NCI-H2107 (cell line): ENCODE measurements at regions not wholly inside any gene's neighbourhood (a gene's known extent, or its start where the extent isn't known, plus 50 kb on each side); places are given as distances from the start of the nearest gene placed in this dataset.
A peak's percentile ranks its signal among the peaks of the same experiment; 100 is the strongest.
"Not testable (repeated sequence)": the region's sequence is repeated elsewhere in the genome, so short reads cannot be mapped to it uniquely, and the experiment has no call there.

ENCODE experiments used
- DNase-seq: peaks from one replicate; lab custom pipeline; 2025; lab: John Stamatoyannopoulos, UW

DNA sequence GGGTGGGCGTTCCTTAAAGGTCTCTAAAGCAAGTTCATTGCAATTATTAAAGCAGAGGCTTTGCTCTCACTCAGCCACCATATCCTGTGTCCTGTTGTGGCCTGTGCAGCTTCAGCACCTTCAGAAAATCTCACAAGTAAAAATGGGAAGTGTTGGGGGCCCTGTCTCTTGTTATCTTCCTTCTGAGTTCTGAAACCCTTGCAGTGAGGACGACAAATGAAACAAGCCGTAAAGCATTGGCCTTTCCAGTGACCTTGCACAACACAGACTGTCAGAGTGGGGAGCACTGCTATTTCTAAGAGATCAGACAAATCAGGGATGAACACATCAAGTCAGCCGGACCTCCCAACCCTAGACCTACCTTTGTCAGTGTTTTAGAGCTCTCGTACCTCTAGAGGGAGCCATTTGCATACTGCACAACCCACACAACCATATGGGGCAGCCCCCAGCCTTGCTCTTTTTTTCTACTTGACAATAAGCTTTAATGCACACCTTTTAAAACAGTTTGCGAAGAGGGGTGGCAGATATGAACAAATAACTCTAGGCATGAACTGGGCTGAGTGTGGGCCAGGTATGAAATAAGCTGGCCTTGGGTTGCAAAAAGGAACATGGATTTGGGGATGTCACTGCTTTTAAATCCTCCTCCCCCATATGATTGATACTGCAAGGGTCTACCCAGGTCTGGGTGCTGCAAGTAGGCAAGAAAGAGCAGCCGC lies 89.8 kb downstream of the KATNIP start:
- peak; percentile 9 for DNase-seq

DNA sequence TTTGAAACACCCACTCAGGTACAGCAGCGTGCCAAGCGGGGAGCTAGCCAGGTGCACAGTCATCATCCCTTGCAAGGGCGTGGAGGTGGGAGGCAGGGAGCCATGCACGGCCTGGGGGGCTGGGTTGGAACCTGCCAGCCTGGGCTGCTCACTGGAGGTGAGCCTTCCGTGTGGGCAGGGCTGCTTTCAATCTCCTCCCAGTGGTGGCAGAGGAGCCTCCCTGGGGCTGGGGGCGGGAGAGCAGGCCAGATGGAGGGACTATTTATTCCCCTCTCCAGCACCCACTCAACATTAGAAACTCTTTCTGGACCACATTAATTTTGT lies 90.3 kb downstream of the KATNIP start:
- no peak for DNase-seq

DNA sequence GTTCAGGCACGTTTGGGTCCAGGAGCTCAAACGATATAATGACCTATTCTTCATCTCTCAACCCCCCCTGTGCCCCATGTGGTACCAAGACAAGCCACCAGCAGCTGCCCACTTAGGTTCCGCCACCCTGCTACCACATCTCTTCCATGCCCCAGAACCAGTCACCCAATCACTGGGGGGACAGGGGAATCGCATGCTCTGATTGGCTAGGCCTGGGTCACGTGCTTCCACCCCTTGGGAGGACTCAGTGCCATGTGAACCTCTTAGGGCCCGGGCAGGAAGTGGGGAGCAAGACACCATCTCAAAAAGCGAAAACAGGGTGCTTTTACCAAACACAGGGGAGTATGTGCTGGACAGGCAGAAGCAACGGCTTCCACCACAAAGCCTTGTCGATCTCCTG lies 91.3 kb downstream of the KATNIP start:
- DNase-seq = no peak

DNA sequence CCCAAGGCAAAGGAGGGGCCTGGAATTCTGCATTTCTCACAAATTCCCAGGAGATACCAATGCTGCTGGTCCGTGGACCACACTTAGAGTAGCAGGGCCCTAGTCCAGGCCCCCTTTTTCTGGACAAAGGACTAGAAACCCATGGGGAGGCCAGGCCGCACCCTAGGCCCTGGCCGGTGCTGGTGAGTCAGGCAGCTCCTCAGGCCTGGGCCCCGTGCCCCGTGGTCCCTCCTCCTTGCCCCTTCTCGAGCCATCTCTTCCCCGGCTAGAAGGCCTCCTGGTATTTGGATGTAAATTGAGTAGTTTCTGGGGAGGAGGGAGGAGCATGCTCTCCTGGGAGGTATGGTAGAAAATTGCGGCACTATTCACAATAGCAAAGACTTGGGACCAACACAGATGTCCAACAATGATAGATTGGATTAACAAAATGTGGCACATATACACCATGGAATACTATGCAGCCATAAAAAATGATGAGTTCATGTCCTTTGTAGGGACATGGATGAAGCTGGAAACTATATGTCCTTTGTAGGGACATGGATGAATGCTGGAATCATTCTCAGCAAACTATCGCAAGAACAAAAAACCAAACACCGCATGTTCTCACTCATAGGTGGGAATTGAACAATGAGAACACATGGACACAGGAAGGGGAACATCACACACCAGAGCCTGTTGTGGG lies 91.9 kb downstream of the KATNIP start:
- DNase-seq = not testable (repeated sequence)

DNA sequence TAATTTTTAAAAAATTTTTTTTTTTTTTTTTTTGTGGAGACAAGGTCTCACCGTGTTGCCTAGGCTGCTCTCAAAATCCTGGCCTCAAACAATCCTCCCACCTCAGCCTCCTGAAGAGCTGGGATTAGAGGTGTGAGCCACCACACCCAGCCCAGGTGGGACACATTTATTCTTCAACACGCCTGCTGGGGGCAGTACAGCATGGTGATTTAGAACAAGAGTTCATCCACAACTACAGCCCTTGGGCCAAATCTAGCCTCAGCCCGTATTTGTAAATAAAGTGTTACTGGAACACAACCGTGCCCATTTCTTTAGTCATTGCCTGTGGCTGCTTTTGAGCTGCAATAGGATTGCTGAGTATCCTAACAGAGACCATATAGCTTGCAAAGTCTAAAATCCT lies 92.8 kb downstream of the KATNIP start:
- DNase-seq = no peak

DNA sequence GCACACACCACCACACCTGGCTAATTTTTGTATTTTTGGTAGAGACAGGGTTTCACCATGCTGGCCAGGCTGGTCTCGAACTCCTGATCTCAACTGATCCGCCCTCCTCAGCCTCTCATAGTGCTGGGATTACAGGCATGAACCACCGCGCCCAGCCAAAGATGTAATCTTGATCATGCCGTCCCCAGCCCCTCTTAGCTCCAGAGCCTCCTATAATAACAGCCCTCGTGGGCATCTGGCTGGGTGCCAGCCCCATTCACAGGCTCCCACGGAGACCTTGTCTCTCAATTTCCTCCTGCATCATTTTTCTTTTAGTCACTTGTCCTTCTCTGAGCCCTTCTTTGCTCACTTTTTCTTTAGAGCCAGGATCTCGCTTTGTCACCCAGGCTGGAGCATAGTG lies 94.2 kb downstream of the KATNIP start:
- DNase-seq = no peak

DNA sequence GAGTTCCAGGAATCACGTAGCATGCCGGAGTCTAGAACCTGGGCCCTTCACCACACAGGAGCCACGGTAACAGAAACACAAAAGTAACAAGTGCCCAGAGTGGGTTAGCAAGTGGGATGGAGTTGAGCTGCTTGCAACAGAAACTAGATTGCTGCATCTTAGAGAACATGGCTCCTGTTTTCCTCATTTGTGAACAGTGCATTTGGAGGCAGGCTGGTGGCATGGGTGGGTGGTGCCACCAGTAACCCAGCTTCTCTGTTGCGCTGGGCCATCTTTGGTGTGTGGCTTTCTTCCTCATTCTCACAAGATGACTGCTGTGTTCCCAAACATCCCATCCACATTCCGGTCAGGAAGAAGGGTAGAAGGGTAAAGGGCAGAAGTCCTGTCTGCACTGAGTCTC lies 95.5 kb downstream of the KATNIP start:
- no peak for DNase-seq

DNA sequence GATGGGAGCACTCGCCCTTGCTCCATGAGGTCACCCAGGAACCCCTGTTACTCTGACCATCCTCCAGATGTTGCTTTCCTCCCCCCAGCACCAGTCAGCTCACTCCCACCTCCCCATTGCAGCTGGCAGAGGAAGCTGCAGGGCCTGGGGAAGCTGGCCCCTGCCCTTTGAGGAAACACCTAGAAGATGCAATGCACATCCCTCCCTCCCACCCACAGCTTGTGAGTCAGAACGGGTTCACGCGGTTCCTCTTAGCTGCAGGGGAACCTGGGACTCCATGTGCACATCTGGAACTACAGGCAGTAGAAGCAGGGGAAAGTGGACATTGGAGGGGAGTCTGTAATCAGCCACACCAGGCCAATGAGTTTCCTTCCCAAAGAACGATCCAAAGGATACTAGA lies 96.9 kb downstream of the KATNIP start:
- DNase-seq = no peak

DNA sequence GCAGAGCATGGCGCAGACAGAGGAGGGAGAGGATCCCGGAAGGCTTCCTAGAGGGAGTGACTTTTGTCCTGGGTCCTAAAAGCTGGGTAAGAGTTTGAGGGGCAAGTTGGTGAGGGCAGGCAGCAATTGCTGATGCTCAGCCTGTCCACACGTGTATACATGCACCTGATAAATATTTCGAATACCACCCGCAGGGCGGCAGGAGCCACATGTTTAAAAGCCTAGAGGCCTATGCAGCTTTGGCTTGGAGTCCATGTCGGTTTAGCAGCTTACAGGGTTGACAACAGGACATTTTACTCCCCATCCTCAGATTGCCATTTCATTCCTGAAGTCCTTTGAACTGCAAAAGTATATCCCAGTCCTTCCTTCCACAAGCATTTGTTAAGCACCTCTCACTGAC lies 99.1 kb downstream of the KATNIP start:
- DNase-seq = no peak

DNA sequence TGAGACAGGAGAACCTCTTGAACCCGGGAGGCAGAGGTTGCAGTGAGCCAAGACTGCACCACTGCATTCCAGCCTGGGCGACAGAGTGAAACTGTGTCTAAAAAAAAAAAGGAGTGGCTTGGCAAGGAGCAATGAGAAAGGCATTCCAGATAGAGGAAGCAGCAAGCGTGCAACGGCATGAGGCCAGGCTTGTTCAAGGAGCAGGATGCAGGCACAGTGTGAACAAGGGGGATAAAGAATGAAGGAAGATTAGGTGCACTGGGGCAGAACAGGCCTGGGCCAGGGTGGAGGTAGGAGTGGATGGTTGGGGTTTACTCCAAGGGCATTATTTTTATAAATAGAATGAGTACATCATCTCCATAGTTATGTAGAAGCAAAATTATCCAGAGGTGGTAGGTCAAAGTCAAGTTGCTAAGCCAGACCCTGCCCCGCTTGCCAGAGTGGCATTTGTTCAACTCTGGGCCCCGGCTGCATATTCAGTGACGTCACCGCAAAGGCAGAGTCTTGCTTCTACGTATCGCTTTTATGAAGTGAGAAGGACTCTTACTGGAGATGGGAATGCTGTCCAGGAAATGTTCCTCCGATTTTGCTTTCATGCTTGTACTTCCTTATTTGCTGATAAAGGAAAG lies 100.2 kb downstream of the KATNIP start:
- DNase-seq = no peak

DNA sequence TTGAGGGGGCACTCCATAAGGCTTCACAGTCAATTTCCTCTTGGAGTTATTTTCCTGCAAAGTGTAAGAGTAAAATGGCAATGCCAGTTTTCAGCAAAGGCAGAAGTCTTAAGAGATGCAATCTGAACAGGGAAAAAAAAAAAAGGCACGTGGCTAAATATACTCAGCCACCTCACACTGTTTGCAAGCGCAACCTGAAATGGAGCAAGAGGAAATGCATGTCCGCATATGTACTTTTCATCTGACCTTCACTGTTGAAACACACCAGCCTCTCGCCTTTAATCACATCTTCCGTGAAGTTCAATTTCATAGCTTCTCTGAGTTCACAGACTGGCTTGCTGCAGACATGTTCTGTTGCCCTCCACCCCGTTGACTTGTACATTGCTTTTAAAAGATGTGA lies 101.4 kb downstream of the KATNIP start:
- DNase-seq = no peak

DNA sequence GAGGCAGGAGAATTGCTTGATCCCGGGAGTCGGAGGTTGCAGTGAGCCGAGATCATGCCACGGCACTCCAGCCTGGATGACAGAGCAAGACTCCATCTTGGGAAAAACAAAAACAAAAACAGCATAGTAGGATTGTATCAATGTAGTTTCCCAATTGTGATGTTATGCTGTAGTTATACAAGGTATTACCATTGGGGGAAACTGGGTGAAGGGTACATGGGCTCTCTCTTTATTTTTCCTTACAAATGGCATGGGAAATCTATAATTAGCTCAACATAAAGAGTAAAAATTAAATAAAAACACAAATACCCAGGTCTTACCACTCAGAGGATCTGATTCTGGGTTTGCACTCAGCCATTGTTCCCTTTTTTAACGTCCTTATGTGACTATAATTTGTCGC lies 107.9 kb downstream of the KATNIP start:
- DNase-seq = no peak

DNA sequence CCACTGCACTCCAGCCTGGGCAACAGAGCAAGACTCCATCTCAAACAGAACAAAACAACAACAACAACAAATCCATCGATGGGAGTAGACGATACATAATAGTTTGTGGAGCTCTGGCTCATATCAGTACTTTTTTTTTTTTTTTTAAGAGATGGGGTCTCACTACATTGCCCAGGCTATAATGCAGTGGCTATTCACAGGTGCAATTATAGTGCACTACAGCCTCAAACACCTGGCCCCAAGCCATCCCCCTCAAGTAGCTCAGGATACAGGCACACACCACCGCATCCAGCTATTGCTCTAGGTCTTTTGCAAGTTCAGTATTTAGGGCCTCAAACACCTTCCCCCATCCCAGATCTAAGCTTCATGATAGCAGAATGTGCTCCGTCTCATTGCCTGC lies 110.6 kb downstream of the KATNIP start:
- DNase-seq = no peak

DNA sequence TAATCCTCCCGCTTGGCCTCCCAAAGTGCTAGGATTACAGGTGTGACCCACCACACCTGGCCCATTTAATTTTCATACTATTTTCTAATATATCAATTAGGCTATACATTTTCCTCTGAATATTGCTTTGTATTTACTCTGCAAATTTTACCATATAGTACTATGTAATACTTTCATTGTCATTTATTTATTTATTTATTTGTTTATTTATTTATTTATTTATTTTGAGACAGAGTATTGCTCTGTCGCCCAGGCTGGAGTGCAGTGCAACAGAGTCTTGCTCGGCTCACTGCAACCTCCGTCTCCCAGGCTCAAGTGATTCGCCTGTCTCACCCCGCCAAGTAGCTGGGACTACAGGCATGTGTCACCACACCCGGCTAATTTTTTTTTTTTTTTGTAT lies 113.3 kb downstream of the KATNIP start:
- not testable (repeated sequence) for DNase-seq

DNA sequence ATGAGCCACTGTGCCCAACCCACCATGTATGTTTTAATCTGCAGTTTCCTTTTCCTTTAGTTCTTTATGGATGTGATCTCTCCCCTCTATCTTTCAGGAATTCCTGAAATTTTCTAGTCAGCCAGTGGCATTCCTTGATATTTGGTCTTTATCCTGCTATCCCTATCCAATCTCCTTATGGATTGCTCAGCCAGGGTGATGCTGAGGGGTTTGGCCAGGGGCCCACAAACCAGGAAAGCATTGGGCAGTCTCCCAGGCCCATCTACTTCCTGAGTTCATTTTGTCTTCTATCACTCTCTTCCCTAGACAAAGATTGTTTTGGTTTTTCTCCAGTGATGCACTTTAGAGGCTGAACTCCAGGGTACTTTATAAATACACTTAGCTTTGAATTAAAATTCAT lies 115.9 kb downstream of the KATNIP start:
- DNase-seq = no peak

DNA sequence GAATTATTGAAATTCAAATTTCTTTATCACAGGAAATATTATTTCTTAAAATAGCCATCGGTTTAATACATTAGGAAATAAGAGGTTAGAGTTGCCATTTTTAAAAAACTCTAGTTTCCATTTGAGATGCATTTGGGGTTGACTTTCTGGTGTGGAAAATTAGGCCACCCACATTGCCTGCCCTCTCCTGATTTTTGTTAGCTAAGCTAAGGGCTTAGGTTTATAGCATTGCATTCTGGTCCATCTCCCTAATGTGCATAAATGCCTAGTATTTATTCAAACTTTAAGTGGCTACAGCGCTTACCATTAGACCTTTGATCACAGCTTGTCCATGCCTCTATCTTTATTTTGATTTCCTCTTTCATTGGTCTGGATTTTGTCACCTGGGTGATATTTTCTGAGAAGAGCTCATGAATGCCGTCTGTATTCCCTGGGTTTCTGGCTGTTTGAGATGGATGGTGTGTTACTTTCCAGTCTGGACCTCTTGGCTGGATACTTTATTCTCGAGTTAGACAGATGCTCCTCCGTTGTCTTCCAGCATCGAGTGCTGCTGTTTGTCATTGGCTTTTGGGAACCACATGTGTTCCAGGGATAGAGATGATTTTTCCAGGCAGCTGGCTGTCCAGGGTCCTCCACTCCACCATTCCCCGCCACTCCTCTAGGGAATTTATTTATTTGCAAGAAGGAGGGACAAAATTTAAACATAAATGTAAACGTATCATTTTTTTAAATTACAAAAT lies 120.3 kb downstream of the KATNIP start:
- no peak for DNase-seq

DNA sequence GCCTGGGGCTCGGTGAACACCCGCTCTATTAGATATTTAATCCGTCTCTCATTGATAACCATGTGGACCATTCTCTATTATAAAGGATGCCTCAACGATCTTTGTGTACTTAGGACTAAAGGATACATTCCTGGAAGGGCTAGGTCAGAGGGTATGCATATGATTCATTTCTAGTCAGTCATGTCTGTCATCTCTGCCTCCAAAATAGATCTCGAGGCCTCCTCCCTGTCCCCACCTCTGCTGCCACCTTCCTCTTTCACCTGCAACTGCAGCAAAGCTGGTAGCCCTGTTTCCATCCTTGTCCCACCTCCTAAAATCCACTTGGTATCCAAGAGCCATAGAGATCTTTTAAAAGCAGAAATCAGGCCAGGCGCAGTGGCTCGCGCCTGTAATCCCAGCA lies 121.5 kb downstream of the KATNIP start:
- no peak for DNase-seq

DNA sequence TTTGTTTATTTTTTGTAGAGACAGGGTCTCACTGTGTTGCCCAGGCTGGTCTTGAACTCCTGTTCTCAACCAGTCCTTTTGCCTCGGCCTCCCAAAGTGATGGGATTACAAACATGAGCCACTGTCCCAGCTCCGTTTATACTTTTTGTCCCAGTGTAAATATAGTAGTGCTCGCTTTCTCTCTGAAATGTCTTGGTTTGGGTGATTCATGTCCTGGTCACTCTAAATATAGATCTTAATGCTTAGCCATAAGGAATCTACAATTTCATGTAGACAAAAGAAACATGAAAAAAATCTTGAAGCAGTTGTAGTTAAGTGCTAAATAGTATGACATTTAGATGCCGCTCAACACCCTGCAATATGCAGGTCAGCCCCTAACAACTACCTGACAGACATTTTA lies 126.9 kb downstream of the KATNIP start:
- DNase-seq = no peak

DNA sequence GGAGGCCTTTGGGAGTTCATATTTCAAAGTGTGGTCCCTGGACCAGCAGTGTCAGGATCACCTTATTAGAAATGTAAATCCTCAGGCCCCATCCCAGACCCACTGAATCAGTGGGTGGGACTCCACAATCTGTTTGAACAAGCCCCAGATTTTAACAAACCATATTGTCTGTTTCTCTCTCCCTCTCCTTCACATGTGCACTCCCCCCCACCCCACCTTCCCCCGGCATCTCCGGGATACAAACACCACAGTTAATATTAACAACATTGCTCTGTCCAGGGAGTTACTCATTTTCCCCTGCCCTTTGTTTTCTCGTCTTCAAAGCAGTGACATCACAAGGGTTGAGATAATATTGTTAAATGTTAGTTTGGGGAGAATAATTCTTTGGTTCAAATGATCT lies 127.3 kb downstream of the KATNIP start:
- no peak for DNase-seq

DNA sequence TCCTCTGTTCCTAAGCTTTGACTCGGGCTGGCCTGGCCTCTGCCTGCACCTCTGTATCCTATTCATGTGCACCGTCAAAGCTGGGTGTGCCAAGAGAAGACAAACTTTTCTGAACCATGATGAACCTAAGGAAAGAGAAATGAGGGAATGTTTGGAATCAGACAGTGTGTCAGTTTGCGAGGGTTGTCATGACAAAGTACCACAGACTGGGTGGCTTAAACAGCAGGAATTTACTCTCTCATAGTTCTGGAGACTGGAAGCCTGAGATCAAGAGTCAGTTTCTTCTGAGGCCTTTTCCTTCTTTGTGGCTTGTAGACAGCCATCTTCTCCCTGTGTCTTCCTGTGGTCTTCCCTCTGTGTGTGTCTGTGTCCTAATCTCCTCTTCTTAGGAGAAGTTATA lies 129.0 kb downstream of the KATNIP start:
- no peak for DNase-seq

DNA sequence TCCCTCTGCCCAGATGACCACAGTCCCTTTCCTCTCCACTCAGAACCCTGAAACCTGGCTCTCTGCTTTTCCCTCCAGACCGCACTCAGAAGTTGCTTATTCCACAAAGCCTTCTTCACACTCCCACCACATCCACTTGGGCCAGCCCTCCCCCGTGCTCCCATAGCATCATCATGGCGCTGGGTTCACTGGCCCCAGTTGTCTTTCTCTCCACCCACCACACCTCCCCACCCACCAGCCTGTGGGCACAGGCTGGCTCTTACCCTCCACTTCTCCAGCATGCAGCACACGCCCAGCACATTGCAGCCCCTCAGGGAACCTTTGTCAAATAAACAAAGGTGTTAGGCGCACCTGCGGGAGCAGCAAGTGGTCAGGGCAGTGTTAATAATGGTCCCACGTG lies 130.0 kb downstream of the KATNIP start:
- no peak for DNase-seq

DNA sequence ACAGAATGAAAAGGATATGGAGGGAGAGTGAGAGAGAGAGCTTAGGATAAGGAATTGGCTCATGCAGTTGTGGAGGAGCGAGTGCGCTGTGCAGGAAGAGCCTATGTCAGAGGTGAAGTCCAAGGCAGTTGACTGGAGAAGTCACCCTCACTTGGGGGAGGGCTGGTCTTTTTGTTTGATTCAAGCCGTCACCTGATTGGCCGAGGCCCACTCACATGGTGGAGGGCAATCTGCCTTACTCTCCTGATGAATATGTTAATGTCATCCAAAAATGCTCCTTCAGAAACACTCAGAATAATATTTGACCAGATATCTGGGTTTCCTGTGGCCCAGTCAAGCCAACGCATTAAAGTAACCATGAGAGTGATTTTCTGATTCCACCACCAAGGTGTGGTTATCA lies 131.7 kb downstream of the KATNIP start:
- no peak for DNase-seq

DNA sequence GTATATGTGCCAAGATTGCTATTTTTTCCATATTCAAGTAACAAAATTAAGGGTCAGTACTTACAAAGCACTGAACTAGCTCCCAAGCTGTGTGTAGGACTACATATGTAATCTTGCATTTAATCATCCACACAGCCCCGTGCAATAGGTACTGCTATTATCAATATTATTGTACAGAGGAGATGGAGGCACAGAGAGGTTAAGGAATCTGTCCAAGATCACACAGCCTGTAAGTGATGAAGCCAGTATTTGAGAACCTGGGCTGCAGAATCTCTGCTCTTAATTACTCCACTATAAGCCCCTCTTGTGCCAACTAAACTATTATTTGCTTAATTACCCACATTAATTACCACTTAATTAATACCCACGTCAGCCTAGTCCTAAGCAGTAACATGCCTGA lies 134.1 kb downstream of the KATNIP start:
- DNase-seq = no peak
